ENCODE measurements at regions not wholly inside any gene's neighbourhood (a gene's known extent, or its start where the extent isn't known, plus 50 kb on each side); places are given as distances from the start of the nearest gene placed in this dataset.

DNA sequence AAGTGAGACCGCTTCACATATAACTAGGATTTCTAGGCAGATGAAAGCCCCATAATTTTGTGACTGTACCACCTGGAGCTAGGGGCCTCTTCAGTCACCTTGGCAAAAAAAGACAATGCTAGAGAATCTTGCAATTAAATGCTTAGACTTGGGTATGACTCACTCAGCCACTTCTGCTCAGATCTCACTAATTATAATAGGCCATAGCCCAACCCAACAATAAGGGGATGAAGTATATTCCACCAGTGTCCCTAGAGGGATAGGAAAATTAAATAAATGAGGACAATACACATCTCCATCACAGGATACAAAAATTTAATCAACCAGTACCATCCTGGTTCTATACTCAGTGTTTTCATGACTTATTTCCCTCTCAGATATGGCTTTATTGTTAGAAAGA lies 1079.9 kb upstream of the C9orf72 start:
- no peak for DNase-seq

DNA sequence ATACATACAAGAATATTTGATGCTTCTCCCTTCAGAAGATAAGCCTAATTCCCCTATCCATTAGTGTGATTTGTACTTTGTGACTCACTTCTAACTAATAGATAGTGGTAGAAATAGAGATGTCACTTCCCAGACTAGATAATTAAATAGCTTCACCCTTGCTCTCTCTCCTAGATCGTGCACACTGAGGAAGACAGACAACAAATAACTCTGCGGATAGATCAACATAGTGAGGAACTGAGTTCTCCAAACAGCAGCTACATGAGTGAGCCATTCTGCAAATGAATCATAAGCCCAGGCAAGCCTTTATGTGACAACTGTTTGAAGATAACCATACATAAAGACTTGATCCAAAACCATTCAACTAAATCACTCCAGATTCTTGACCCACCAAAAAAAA lies 1083.4 kb upstream of the C9orf72 start:
- no peak for DNase-seq

DNA sequence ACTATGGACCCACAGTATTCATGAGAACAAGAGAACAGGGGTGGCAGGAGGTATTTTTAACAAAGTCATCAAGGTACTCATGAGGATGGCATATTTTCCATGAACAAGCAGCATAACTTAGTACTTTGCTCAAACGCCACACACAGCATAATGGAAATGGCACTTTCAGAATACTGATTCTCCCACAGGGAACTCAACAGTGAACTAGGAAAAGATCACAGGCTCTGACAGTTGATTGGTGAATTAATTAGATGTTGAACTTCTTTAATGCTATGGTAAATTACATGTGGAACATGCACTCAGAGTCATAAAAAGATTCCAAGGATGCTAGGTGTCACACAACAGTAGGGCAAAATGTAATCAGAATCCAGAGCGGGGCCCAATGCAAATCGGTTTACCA lies 1088.6 kb upstream of the C9orf72 start:
- DNase-seq, result no peak

DNA sequence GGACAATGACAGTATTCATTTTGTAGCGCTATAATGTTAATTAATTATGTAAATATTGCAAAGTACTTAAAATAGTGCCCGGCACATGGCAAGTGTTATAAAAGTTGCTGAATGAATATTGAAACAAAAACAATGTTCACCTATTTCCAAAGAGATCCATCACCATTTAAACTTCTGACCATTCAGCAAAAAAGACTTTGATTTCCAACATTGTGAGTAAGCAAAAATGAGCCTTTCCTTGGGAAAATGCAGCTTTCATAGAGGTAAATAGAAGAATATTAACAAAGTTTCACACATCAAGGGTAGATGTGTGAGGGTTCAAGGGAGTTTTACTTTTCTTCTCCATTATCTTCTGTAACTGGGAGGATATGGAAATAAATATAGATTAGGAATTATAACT lies 1089.4 kb upstream of the C9orf72 start:
- DNase-seq, result no peak

DNA sequence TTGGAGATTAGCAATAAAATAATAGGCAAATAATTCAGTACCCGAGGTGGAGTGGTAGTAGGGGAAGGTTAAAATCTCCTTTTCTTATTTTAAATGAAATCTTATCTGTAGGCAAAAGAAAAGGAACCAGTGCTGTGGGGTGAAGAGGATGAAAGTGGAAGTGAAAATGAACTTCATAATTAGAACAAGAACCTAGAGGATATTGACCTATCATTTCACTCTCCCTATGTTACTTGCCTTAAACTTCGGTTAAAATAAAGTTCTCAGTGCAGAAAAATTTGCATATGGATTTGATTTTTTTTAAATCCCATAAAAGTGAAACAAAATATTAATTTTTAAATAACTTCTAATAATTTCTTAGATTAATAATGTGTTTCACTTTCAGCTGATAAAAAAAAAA lies 1094.9 kb upstream of the C9orf72 start:
- no peak for DNase-seq

DNA sequence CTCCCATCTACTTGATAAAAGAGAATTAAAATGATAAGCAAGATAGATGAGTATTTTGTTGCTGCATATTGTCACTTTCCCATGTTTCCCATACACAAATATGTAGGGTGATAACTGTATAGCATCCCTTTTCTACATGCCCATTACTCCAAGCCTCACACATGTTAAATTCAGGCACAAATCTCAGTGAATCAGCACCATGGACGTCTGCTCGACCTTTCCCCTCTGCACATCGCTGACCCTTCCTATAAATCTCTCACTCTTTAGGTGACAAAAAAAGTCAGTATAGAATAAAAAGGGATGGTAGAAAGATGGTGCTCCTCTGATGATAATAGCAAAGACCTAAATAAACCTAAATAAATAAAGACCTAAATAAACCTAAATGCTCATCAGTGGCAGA lies 1097.7 kb upstream of the C9orf72 start:
- DNase-seq, result no peak

DNA sequence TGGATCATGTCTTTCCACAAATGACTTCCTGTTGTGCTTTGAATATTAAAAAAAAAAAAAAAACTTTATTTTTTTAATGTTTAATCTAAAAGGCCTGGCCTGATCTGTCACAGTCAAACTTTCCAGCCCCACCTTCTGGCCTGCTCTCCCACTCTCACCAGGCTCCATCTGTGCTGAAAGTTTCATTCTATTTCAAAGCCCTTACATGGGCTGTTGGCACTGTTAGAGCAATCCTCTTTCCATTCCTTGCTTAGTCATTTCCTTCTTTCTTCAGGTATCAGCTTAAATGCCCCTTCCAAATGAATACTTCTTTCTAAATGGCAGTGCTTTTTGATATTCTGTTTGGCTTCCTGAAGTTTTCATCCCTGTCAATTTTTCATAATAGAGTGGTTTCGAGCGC lies 1104.8 kb upstream of the C9orf72 start:
- no peak for DNase-seq

DNA sequence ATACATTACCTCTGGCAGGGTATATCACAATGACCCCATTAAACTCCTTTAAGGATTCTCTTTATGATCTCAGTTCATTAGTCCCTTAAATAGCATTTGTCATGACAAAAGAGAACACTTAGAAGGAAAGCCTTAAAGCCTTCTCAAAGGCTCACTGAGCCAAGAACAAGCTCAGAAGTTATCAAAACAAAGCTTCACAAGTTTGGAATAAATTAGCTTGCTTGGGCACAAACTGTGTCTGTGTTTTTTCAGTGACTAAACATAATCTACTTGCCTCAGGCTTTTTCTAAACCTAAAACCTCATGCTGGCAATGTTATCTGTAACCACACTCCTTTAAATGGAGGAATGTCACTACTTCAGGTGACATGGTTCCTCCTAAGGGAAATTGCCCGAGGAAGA lies 1114.9 kb upstream of the C9orf72 start:
- DNase-seq, result no peak

DNA sequence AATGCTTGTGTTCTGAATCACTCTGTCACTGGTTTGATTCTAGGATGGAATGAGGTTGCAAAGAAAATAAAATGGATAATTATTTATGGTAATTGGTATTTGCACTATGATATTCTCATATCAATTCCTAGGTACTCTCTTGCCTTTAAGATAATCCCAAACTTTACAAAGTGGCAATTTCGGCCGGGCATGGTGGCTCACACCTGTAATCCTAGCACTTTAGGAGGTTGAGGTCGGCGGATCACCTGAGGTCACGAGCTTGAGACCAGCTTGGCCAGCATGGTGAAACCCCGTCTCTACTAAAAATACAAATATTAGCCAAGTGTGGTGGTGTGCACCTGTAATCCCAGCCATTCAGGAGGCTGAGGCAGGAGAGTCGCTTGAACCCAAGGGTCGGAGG lies 1118.7 kb upstream of the C9orf72 start:
- DNase-seq, result no peak

DNA sequence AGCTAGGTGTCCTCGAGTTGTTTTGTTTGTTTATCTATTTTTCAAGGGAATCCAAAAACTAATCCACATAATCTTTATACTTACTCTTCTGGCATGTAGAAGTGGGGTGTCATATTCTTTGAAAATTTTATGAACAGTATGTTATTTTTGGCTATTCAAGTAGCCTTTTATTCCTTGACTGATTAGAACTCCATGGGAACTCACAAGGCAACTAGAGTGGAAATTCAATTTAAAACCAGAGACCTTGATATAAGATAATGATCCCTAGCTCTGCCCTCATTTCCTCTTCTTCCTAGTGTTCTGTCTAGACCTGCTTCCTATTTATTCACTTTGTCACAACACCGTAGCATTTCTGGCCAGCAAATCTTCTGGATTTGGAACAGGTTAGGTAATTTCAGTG lies 1123.7 kb upstream of the C9orf72 start:
- DNase-seq, result no peak

DNA sequence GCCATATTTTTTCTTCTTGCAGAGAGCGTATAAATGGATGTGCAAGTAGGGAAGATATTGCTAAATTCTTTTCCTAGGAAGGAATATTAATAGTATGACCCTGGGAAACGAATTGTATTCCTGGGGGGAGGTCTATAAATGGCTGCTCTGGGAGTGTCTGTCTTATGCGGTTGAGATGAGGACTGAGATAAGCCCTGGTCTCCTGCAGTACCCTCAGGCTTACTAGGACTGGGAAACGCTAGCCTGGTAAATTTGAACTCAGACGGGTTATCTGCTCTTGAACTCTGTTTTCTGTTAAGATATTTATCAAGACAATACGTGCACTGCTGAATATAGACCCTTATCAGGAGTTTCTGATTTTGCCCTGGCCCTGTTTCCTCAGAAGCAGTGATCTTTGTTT lies 1126.4 kb upstream of the C9orf72 start:
- DNase-seq, result no peak

DNA sequence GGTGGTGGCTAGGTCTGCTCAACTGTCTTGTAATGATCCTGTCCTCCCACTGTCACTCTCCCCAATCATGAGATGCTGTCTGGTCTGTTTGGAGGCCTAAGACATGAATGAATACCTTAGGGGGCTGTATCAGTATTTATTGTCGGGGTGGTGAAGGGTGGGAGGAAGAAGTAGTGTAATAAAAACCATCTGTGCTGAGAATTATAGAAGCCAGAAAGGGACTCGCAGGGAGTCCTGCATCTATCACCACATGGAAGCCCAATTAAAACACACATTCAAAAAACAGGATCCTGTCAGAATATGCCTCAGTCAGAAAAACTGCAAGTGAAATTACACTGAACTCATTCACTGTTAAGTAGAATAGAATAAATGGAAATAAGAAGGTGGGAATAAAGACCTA lies 1134.3 kb upstream of the C9orf72 start:
- DNase-seq, result no peak

DNA sequence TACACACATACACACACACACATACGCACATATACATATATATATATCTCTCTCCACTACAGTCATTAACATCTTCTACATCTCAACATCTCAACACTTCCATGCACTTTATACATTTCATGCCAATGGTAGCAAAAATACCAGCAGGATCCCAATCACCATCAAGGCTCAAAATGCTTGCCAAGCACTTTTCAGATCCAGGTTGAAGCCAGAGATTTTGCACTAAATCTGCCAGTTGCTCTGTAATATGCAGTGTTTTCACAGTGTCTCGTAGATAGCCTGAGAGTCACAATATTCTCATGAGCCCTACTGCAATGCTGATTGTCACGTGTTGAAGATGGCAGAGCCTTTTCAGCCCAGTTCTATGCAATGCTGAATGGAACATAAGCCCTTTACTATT lies 1140.9 kb upstream of the C9orf72 start:
- DNase-seq, result no peak

DNA sequence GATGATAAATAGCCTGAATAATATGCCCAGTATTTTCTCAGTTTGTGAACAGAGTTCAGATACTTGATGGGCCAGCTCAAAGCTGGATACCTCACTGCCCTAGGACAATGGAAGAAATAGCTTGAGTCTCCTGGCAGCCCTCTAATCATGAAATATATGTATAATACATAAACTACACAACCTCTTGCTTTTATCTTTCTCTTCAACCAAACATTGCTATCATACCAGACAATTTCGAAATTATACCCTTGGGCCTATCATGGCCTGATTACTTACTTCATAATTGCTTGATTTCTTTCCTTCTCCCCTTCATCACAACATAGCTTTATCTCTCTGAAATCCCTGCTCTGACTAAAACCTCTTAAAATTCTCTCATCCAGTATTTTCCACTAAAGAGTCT lies 1144.9 kb upstream of the C9orf72 start:
- DNase-seq, result no peak

DNA sequence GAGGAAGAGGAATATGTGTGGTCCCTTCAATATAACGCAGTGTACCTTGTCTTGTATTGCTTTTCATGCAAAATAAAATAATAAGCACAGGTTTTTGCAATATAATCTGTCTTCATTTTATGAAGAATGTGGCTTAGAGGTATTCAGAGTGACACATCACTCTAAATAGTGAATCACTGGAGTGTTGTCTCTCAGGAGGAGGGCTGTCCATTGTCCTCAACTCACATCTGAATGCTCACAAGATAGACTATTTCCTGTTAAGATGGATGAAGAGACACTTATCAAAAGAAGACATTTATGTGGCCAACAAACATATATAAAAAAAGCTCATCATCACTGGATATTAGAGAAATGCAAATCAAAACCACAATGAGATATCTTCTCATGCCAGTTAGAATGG lies 1147.5 kb upstream of the C9orf72 start:
- no peak for DNase-seq

DNA sequence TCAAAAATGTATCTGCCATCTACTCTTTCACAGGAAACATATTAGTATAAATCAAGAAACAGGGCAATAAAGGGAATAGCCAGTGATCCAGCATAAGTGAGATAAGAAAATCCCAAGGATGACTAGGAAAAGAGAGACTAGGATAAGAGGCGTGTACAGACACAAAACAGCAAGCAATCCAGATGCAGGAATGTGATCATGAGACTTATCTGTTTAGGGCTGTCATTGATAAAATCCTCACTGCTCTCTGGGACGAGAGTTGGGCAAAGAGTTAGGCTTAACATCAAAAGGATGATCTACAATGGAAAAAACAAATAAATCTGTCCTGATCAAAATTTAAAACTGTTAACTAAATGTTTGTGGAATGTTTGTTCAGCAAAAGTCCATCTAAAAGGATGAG lies 1156.8 kb upstream of the C9orf72 start:
- DNase-seq, result no peak

DNA sequence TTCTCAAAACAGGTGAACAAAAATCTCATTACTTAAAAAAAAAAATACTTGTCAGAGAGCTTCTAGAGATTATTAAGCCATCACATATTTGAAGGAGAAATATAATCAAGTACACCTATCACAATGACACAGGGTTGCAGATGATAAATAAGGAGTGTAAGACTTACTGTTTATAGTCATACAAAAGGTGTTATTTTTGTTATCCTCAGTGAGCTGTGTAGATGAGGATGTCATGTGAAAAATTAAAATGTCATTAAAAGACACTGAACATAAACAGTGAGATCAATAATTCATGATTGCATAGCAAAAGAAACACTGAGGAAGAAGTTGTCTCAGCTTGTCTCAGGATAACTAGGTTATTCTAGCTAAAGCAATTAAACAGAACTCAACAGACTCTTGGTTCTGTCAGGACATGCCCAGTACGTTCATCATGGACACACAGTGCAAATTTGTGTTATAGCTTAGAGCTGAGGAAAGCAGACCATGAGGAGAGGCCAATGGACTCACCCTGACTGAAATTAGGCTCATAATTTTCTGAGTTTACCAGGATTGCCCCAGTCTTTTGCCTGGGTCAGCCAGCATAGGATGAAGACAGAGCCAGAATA lies 1162.6 kb upstream of the C9orf72 start:
- DNase-seq, result no peak

DNA sequence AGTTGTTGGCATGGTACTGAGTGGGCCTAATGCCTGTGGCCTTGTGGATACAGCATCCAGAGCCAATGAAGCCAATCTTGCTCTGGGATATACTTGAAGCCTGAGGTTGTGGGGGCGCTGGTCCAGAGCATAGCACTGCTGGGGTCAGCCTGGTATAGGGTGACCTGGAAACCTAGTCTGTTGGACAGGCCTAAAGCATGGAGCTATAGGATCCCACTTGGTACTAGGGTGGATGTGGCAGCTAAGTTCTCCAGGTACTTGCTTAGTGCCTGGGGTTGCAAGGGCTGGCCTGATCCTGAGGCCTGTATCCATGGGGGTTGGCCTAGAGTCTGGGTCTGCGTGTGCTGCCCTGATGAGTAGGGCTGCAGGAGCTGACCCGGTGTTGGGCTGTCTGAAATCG lies 1168.2 kb upstream of the C9orf72 start:
- no peak for DNase-seq

DNA sequence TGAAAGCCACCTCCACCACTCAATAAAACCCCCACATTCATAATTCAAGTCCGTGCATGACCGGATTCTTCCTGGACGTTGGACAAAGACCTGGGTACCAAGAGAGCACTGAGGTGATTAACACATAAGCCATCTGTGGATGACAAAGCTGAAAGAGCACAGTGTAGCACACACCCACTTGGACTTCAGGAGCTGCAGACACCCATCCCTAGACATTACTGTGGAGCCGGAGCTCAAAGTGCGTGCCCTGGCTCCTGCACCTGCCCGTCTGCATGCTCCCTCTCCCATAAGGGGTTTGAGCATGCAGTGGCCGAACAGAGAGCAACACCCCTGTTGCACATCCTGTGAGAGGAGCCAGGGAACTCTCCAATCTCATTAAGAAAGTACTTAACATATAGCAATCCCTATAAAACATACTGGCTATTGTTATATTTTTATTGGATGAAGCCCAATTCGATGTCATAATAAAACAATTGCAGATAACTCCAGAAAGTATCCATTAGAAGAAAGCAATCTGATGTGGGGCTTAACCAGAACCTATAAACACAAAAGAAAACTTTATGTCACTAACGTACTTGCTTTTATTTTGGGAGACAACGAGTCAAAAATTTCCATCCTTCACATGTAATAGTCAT lies 1174.2 kb upstream of the C9orf72 start:
- DNase-seq, result no peak

DNA sequence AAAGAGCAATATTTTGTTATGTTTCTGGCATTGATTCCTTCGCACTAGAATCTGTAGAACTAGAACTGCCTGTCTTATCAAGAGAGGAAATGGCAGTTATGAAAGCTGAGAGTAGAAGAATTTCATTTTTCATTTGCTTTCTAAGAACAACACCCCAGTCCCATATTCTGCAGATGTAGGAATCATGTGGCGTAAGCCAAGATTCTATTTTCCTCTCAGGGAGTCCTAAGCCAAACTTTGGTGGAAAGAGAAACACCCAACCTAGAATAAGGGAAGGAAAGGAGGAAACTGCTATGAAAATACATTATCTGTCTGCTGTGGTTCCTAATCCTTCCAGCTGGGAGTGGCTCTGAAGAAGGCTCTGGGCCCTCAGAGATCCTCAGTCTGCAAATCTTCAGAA lies 1176.9 kb upstream of the C9orf72 start:
- DNase-seq, result no peak

DNA sequence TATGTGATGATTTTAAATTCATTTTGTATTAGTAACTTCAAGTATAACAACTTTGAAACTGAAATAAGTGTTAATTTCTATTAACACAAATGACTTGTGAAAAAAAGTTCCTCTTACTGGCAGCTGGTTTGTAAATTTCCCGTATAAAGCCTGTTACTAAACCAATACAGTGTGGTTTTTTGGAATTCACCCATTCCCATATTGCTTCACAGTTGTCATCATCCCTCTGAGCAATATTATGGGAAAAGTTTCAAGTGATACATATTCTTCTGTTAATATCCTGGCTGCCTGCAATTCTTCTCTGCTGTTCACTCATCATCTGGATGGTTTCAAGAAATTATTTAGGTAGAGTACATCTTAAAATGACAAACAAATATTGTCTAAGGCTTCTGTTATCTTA lies 1185.1 kb upstream of the C9orf72 start:
- DNase-seq, result no peak

DNA sequence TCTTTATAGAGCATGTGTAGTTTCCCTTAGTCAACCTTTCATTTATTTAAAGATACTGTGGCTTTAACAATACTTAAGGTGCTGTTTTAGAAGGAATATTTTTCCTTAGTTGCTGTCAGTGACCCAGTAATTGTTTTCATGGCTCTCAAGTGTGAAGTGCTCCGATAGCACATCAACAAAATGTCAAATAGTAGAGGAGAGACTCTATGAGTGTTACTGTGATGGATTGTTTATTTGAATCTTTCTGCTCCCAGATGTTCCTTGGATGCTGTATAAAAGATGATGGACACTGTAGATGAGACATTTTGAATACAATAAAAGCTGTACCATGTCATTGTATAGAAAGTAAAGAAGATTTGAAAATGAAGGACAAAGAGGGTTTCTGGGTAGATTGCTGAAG lies 1185.7 kb upstream of the C9orf72 start:
- DNase-seq, result no peak

DNA sequence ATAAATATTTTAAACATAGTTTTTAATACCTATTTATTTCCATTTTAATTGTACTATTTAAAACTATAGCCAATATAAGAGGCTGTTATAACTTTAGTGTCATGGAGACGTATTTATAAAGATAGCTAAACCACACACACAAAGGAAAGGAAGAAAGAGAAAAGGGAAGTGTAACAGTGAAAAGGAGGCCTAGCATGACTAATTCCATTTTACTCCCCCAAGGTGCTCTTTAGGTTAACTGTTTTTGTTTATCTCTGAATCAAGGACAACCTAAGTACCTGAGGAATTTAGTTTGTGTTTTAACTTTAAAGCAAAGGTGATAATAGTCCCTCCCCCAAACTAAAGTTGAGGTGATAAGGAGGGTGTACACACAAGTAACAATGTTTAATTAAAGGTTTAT lies 1188.9 kb upstream of the C9orf72 start:
- DNase-seq, result no peak

DNA sequence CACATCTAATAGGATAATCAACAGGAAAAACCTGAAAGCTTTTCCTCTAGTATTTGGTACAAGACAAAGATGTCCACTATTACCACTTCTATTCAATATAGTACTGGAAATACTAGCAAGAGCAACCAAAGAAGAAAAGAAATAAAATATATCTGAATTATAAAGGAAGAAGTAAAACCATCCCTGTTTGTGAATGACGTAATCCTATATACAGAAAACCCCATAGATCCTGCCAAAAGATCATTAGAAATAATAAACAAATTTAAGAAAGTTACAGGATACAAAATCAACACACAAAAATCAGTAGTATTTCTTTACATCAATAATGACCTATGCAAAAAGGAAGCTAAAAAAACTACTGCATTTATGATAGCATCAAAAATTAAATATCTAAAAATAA lies 1191.3 kb upstream of the C9orf72 start:
- DNase-seq, result no peak

DNA sequence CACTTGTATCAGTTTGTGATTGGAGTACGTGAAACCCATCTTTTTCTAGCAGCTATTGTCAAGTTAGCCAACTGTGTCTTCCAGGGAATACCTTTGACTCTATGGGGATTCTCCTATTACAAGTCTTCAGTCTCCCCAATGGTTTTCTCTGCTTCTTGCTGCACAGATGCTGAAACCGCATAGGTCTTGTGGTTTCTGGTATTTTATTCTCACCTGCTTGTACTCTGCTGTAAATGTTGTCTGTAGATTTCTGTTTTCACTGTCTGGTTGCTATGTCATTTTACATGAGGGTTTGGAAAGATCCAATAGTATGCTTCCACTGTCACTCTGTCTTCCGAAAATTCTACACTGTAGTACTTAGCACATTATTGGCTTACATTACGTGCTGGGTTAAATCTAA lies 1196.9 kb upstream of the C9orf72 start:
- no peak for DNase-seq

DNA sequence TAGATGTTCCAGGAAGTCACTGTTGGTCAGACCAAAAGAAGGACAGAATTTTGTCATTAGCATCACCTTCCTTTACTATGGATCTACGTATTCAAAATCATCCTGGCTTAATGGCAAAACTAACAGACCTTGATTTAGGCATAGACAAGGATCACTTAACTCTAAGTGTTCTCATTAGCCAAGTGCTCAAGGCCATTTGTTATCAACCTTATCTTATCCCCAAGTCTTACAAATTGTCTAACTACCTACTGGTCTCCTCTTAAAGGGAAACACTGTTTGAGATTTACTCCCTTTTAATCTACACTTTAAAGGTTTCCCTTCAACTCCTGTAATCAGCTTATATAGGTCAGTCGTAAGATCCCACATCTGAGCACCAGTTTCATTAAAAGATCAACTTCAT lies 1197.5 kb upstream of the C9orf72 start:
- DNase-seq, result no peak
